ENCODE measurements at regions not wholly inside any gene's neighbourhood (a gene's known extent, or its start where the extent isn't known, plus 50 kb on each side); places are given as distances from the start of the nearest gene placed in this dataset.

- Histone ChIP-seq H4K8ac (ENCODE audit: low read depth in 2 of 2, low read length in 2 of 2) (no peak overlapping the region), H4K91ac (ENCODE audit: insufficient read depth, low read depth, low read length) (no peak overlapping the region), H3K56ac (ENCODE audit: extremely low read depth, insufficient read depth, low read length) (no peak overlapping the region), H3K4me3 (ENCODE audit: insufficient read depth, low read depth, low read length) (no peak overlapping the region), H4K5ac (ENCODE audit: low read depth, low read length) (no peak overlapping the region), H3K4ac (ENCODE audit: low read depth, low read length) (no peak overlapping the region), H2AK9ac (replicated peaks; ENCODE audit: low read depth, low read length, poor library complexity) (no peak overlapping the region), H3K9ac (ENCODE audit: low read depth, low read length) (no peak overlapping the region), H3K23ac (ENCODE audit: low read depth, low read length) (no peak overlapping the region), H2BK15ac (ENCODE audit: low read depth, low read length) (no peak overlapping the region), H2AFZ (replicated peaks; ENCODE audit: low read length, poor library complexity) (no peak overlapping the region), H3K36me3 (ENCODE audit: control insufficient read depth, insufficient read depth, low read length) (no peaks in the 10 kb centered on the region), H3K79me1 (ENCODE audit: low read depth in 1 of 2, low read length in 2 of 2) (no peaks in the 10 kb centered on the region), H4K20me1 (ENCODE audit: insufficient read depth, low read length) (no peaks in the 10 kb centered on the region), H3K4me2 (ENCODE audit: low read depth, low read length) (no peak overlapping the region), H3K18ac (ENCODE audit: low read depth, low read length) (no peak overlapping the region), H2BK5ac (ENCODE audit: low read depth, low read length, poor library complexity, severe bottlenecking) (peak overlapping the region; percentile 50), H2AK5ac (ENCODE audit: low read depth, low read length) (no peak overlapping the region), H3K9me1 (ENCODE audit: insufficient read depth, low read length) (0 out of 2 replicates have a peak, but pooled peaks cover 3% of the 10 kb centered on the region), H3K9me3 (ENCODE audit: control insufficient read depth, insufficient read depth, low read length) (no peaks in the 10 kb centered on the region), H3K27ac (ENCODE audit: insufficient read depth, low read length) (no peak overlapping the region), H3K14ac (replicated peaks; ENCODE audit: low read depth, low read length) (no peak overlapping the region), H3K27me3 (ENCODE audit: control insufficient read depth, insufficient read depth, low read length) (no peaks in the 10 kb centered on the region), H3K4me1 (ENCODE audit: control insufficient read depth, insufficient read depth, low read length) (no peaks in the 10 kb centered on the region; the same call in 1 of the 2 replicates), H2BK20ac (ENCODE audit: low read depth, low read length) (no peak overlapping the region), H2BK120ac (ENCODE audit: low read depth, low read length) (no peak overlapping the region)
- no peak for TF ChIP-seq CTCF (conservative IDR thresholded peaks at IDR 0.05; ENCODE audit: low read depth, low read length)
- TF ChIP-seq USF2 (IDR thresholded peaks at IDR 0.05; ENCODE audit: low read depth, low read length), result no peak
- TF ChIP-seq CEBPB (IDR thresholded peaks at IDR 0.05; ENCODE audit: low read depth, low read length), result no peak
- TF ChIP-seq MAFK (IDR thresholded peaks at IDR 0.05; ENCODE audit: low read depth, low read length), result no peak
- no peak for TF ChIP-seq BHLHE40 (IDR thresholded peaks at IDR 0.05; ENCODE audit: low read depth, low read length)
- TF ChIP-seq CHD1 (IDR thresholded peaks at IDR 0.05; ENCODE audit: low read depth, low read length), result no peak
- no peak for TF ChIP-seq NFE2L2 (IDR thresholded peaks at IDR 0.05; ENCODE audit: low read depth, low read length)
- no peak for TF ChIP-seq MAZ (IDR thresholded peaks at IDR 0.05; ENCODE audit: borderline replicate concordance, low read depth, low read length)
- no peak for TF ChIP-seq MXI1 (IDR thresholded peaks at IDR 0.05; ENCODE audit: borderline replicate concordance, low read depth, low read length)
- TF ChIP-seq, protein P1, sequence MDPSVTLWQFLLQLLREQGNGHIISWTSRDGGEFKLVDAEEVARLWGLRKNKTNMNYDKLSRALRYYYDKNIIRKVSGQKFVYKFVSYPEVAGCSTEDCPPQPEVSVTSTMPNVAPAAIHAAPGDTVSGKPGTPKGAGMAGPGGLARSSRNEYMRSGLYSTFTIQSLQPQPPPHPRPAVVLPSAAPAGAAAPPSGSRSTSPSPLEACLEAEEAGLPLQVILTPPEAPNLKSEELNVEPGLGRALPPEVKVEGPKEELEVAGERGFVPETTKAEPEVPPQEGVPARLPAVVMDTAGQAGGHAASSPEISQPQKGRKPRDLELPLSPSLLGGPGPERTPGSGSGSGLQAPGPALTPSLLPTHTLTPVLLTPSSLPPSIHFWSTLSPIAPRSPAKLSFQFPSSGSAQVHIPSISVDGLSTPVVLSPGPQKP (IDR thresholded peaks at IDR 0.05; ENCODE audit: borderline replicate concordance, low read depth, low read length), result no peak
- TF ChIP-seq SMC3 (IDR thresholded peaks at IDR 0.05; ENCODE audit: low read depth, low read length), result no peak
- no peak for TF ChIP-seq POLR2A (IDR thresholded peaks at IDR 0.05; ENCODE audit: low read depth, low read length)
- no peak for TF ChIP-seq RAD21 (IDR thresholded peaks at IDR 0.05; ENCODE audit: low read length)
- no peak for TF ChIP-seq RCOR1 (IDR thresholded peaks at IDR 0.05; ENCODE audit: insufficient replicate concordance, low read length)
- TF ChIP-seq RFX5 (IDR thresholded peaks at IDR 0.05; ENCODE audit: low read depth, low read length), result no peak
- no peak for TF ChIP-seq FOS (IDR thresholded peaks at IDR 0.05; ENCODE audit: low read depth, low read length)
- in situ Hi-C loops (cut with MboI; ENCODE audit: low sequenced_read_pairs), result no loop called here
- intact Hi-C loops (cut with micrococcal nuclease), result loop anchor here (10.0 kb wide), 1 partner anchor 532 kb away; no protein-coding TSS in a partner anchor
- BruUV-seq (replicated peaks), result no TSS peak
- ChIA-PET POLR2A (ENCODE audit: unreplicated experiment) (no interaction called here), CTCF (no interaction called here)
- no peak for DNase-seq
- ATAC-seq (ENCODE audit: low read depth), result no peak
- dilution Hi-C loops (cut with HindIII; ENCODE audit: low sequenced_read_pairs, unreplicated experiment), result no loop called here
These were observed 212.4 kb downstream of the SLITRK6 start for GRCh38 chr13:85586856-85587255.

All from IMR-90 (cell line).